Activated CD4-positive, alpha-beta T cell treated with anti-CD3 and anti-CD28 coated beads, Interleukin-2, Interleukin-6, amounts not matched to agents 100 ng/mL and 50 ng/mL, durations not matched to agents 16 hours and 8 hours (primary cell): ENCODE measurements at regions not wholly inside any gene's neighbourhood (a gene's known extent, or its start where the extent isn't known, plus 50 kb on each side); places are given as distances from the start of the nearest gene placed in this dataset.
"Not testable (repeated sequence)": the region's sequence is repeated elsewhere in the genome, so short reads cannot be mapped to it uniquely, and the experiment has no call there.

Experiments
- DNase-seq: peaks from one replicate; pipeline ENCODE4 v3.0.0-alpha.2; 2020

DNA sequence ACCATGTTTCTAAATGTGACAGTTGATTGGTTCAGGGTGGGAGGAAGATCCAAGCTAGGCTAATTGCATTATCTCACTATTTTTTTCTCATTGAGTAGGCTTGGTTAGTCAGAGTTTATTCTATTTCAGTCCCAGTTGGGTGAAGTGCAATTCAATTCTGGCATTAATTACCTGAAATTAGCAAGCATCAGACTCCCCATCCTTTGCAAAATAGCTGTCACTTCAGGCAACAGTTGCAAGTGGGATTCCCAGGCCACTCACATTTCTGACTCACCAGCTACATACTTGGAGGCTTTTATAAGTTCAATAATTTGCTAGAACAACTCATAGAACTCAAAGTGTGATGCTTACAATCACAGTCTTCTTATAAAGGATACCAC, 155.8 kb upstream of the HAND2 start:
- DNase-seq: no peak

GRCh38 chr4:173685165-173685830, 155.3 kb upstream of the HAND2 start:
- DNase-seq: no peak

GRCh38 chr4:173684223-173684622, 154.2 kb upstream of the HAND2 start:
- no peak for DNase-seq

GRCh38 chr4:173682609-173683008, 152.6 kb upstream of the HAND2 start:
- DNase-seq: no peak

DNA sequence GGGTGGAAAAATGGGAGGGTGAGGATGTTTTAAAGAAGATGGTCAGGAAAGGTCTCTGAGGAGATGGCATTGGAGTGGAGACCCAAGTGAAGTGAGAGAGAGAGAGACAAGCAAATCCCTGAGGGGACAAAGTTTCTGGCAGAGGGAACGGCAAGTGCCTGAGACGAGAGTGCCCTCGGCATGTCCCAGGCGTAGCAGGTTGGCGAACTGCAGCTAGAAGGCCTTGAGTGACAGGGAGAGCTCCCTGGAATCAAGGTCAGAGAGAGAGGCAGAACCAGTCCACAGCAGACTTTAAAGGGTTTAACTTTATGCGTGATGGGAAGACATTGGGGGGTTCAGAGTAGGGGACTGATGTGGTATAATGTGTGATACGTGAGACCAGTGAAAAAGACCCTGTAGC, 150.2 kb upstream of the HAND2 start:
- no peak for DNase-seq

- no peak for DNase-seq
Measured at GRCh38 chr4:173675446-173675845, 145.4 kb upstream of the HAND2 start.

DNA sequence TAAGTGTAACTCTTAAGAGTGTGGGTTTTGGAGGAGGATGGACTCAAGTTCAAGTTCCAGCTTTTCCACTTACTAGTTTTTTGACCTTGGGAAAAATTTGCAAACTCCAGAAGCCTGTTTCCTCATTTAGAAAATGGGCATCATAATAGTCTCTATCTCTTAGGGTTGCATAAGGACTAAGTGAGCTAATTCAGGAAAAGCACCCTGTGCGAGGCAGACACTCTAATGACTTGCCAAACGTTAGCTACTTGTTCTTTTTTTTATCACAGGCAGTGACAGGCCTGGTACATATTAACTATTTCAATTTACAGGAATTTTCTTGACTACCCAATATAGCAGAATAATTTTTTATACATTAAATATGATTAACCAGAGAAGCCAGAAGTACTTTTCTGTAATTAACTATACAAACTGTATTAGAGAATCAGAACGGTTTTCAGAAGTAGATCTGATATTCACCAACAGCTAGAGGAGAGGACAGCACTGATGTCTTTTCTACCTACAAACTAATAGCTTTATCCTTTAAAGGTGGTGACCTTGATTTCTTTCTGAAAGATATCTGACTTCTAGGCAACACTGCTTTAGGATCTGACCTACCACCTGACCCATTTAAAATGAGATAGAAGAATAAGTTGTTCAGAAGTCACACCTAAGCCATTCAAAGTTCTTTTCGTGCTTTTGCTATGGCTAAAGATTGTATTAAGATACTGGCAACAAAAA, 139.6 kb upstream of the HAND2 start:
- no peak for DNase-seq

DNA sequence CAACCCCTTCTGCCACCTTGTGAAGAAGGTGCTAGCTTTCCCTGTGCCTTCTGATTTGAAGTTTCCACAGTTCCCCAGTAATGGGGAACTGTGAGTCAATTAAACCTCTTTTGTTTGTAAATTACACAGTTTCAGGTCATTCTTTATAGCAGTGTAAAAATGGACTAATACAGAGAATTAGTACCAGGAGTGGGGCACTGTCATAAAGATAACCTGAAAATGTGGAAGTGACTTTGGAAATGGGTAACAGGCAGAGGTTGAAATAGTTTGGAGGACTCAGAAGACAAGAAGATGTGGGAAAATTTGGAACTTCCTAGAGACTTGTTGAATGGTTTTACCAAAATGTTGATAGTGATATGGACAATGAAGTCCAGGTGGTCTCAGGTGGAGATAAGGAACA, 131.0 kb upstream of the HAND2 start:
- DNase-seq: no peak

DNA sequence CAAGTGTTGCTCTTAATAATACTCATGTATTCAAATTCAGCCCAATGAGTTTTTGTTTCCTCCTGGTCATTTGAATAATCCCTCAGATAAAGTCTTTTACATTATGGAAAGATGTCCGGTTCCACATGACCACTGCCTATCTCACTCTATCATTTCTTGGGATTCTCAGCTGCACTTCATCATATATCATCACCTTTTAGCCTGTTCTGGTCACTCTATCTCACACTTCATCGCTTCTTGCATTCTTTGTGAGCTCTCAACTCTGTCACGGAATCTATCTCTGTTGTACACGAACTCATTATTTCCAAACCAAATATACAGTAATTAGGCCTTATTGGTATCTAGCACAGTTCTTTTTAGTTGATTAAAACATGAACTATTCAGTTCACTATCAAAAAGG, 126.9 kb upstream of the HAND2 start:
- no peak for DNase-seq

GRCh38 chr4:173652283-173652931, 122.4 kb upstream of the HAND2 start:
- no peak for DNase-seq

- no peak for DNase-seq
Measured at GRCh38 chr4:173651651-173652282, 121.7 kb upstream of the HAND2 start.

- DNase-seq: no peak
Measured at GRCh38 chr4:173647902-173648301, 117.9 kb upstream of the HAND2 start.

DNA sequence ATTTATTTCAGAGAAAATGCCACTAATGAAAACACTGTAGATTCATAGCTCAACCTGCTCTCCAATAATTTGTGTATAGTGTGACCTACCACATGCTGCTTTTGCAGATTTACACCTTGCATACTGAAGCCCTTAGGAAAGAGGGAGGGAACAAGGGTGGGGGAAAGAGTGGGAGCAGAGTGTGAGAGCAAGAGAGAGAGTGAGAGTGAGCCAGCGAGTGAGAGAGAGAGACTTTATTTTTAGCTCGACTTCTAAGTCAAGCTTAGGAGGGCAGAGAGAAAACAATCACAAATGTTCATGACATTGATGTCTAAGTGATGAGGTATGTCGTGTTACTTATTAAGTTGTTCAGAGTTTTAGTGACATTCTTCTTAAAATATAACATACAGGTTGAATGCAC, 112.5 kb upstream of the HAND2 start:
- DNase-seq: no peak

GRCh38 chr4:173635395-173635794, 105.4 kb upstream of the HAND2 start:
- no peak for DNase-seq

DNA sequence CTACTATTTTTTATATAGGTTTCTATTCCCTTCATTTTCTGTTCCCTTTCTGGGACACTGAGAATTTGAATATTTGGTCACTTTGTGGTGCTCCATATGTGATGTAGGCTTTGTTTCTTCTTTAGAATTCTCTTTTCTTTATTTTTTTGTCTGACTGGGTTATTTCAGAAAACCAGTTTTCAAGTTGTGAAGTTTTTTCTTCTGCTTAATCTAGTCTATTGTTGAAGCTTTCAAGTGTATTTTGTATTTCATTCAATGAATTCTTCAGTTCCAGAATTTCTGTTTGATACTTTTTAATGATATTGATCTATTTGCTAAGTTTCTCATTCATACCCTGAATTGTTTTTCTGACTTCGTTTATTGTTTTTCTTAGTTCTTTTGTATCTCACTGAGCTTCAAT, 96.2 kb upstream of the HAND2 start:
- no peak for DNase-seq

GRCh38 chr4:173618648-173619047, 88.6 kb upstream of the HAND2 start:
- DNase-seq: not testable (repeated sequence)

- no peak for DNase-seq
Measured at GRCh38 chr4:173609158-173609557, 79.1 kb upstream of the HAND2 start.

- DNase-seq: not testable (repeated sequence)
Measured at GRCh38 chr4:173608632-173609031, 78.6 kb upstream of the HAND2 start.

DNA sequence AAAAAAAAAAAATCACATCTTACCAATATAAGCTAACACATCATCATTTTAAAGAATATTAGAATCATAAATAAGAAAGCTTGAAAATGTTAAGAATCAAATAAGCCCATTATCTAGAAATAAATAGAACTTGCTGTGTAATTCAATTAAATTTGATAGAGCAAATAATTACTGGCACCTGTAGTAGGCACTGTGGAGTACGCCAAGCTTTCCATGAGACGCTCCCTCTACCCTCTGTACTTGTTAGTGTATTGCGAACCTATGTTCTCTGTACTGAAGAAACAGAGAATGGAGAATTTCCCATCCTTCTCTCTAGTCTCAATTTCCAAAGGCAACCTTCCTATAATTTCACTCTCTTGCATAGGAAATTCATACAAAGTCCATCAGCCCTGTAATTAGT, 61.7 kb upstream of the HAND2 start:
- DNase-seq: no peak

DNA sequence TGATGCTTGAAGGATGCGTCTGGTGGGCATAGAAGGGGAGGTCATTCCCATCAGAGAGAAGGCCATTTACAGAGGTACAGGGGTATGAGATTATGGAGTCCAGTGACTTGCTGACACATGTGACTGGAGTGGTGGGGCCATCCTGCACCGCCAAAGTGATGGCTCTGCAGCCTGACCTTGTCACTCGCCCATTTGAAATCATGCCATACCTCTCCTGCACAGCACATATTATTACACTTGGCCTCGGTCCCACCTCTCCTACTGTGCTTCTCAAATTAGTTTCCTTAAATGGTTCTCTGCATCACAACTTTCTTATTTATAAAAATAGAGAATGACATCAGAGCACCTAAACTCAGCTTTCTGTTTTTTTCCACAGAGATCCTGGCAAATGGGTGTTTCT, 60.7 kb upstream of the HAND2 start:
- DNase-seq: no peak

GRCh38 chr4:173585876-173586572, 56.0 kb upstream of the HAND2 start:
- DNase-seq: no peak

DNA sequence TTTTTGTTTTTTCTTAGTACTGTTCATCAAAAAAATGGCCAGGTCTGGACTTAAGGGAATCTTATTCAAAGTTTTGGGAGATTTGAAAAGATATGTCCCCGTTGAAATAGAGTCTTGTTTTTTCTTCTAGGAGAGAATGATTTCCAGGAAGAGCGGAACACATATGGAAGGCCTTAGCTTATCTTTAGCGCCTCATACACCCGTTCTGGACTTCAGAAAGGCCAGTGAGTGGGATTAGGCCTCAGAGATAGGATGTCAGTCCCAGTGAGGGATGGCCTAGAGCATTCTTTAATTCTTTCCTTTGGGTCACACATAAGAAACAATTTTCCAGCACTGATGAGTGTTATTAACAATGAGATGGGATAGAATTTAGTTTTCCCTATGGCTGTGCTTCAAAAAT, 54.5 kb upstream of the HAND2 start:
- DNase-seq: no peak
